ENCODE measurements at regions not wholly inside any gene's neighbourhood (a gene's known extent, or its start where the extent isn't known, plus 50 kb on each side); places are given as distances from the start of the nearest gene placed in this dataset.

- H3K4me3 ChIP-seq, result no peak overlapping the region
- H3K4me1 ChIP-seq (ENCODE audit: insufficient read depth), result peaks cover 1% of the 10 kb centered on the region
- no peaks in the 10 kb centered on the region for H3K36me3 ChIP-seq
- DNase-seq, result no peak
- no peaks in the 10 kb centered on the region for H3K9me3 ChIP-seq
- no peaks in the 10 kb centered on the region for H3K27me3 ChIP-seq
- intact Hi-C loops (cut with DNase I), result no loop called here
- H3K27ac ChIP-seq, result no peak overlapping the region
- no peak for TF ChIP-seq EP300 (IDR thresholded peaks at IDR 0.05)
- TF ChIP-seq POLR2A (IDR thresholded peaks at IDR 0.05), result no peak
- TF ChIP-seq CTCF (IDR thresholded peaks at IDR 0.05), result no peak
- WGBS, 3 donors, result 30 to 32% (median 31%) methylated on average over 14 of the region's 14 CpGs
Measured at GRCh38 chr13:73259061-73260017, 200.5 kb downstream of the KLF5 start.

- H3K27me3 ChIP-seq, result no peaks in the 10 kb centered on the region
- H3K27ac ChIP-seq, result no peak overlapping the region
- TF ChIP-seq EP300 (IDR thresholded peaks at IDR 0.05) (no peak), CTCF (IDR thresholded peaks at IDR 0.05) (no peak), POLR2A (IDR thresholded peaks at IDR 0.05) (no peak)
- intact Hi-C loops (cut with DNase I), result no loop called here
- 36 to 49% (median 44%) methylated on average over 4 of the region's 4 CpGs for WGBS, 3 donors
- H3K36me3 ChIP-seq, result no peaks in the 10 kb centered on the region
- H3K4me1 ChIP-seq (ENCODE audit: insufficient read depth), result peaks cover 1% of the 10 kb centered on the region
- no peaks in the 10 kb centered on the region for H3K9me3 ChIP-seq
- no peak for DNase-seq
- H3K4me3 ChIP-seq, result no peak overlapping the region
Measured at GRCh38 chr13:73258406-73258805, 199.6 kb downstream of the KLF5 start.

- 28 to 64% (median 52%) methylated on average over 2 of the region's 2 CpGs for WGBS, 3 donors
- H3K27ac ChIP-seq, result no peak overlapping the region
- intact Hi-C loops (cut with DNase I), result no loop called here
- H3K4me1 ChIP-seq (ENCODE audit: insufficient read depth), result peaks cover 1% of the 10 kb centered on the region
- TF ChIP-seq POLR2A (IDR thresholded peaks at IDR 0.05) (no peak), CTCF (IDR thresholded peaks at IDR 0.05) (no peak), EP300 (IDR thresholded peaks at IDR 0.05) (no peak)
- no peaks in the 10 kb centered on the region for H3K9me3 ChIP-seq
- DNase-seq, result no peak
- H3K4me3 ChIP-seq, result no peak overlapping the region
- no peaks in the 10 kb centered on the region for H3K36me3 ChIP-seq
- H3K27me3 ChIP-seq, result no peaks in the 10 kb centered on the region
Measured at GRCh38 chr13:73254827-73255226, 196.0 kb downstream of the KLF5 start.

- no peak for DNase-seq
- Histone ChIP-seq H3K4me3 (no peak overlapping the region), H3K27me3 (no peaks in the 10 kb centered on the region), H3K36me3 (no peaks in the 10 kb centered on the region), H3K9me3 (no peaks in the 10 kb centered on the region), H3K4me1 (ENCODE audit: insufficient read depth) (peaks cover 6% of the 10 kb centered on the region), H3K27ac (no peak overlapping the region)
- 70 to 80% (median 78%) methylated on average over 1 of the region's 1 CpG for WGBS, 3 donors
- TF ChIP-seq POLR2A (IDR thresholded peaks at IDR 0.05), result no peak
- no peak for TF ChIP-seq CTCF (IDR thresholded peaks at IDR 0.05)
- TF ChIP-seq EP300 (IDR thresholded peaks at IDR 0.05), result no peak
- intact Hi-C loops (cut with DNase I), result no loop called here
Measured at GRCh38 chr13:73251626-73252265, 192.9 kb downstream of the KLF5 start.

All from ovary (tissue), 7 donors.